H9 (cell line): ENCODE measurements at regions not wholly inside any gene's neighbourhood (a gene's known extent, or its start where the extent isn't known, plus 50 kb on each side); places are given as distances from the start of the nearest gene placed in this dataset.

Experiments
- DNase-seq: peaks from one replicate; pipeline ENCODE4 v3.0.0-alpha.2; 2017
- H2AFZ ChIP-seq: one replicate; pipeline ENCODE4 v1.6.1; 2013; ENCODE audit warnings: mild to moderate bottlenecking, low read length, control low read depth, moderate library complexity
- H2AK5ac ChIP-seq: 2 replicates; pipeline ENCODE4 v1.6.1; 2013; ENCODE audit warnings: low read length, control low read depth, mixed read lengths; ENCODE audit not compliant: insufficient read length
- H2BK120ac ChIP-seq: one replicate; pipeline ENCODE4 v1.6.1; 2013; ENCODE audit warnings: low read depth, mild to moderate bottlenecking, low read length, control low read depth, inconsistent platforms; ENCODE audit not compliant: poor library complexity, severe bottlenecking
- H2BK12ac ChIP-seq: 2 replicates; pipeline ENCODE4 v1.6.1; 2013; ENCODE audit warnings: low read length, control low read depth, mixed read lengths, low read depth; ENCODE audit not compliant: insufficient read length
- H2BK15ac ChIP-seq: 2 replicates; pipeline ENCODE4 v1.6.1; 2013; ENCODE audit warnings: low read depth, low read length, control low read depth
- H2BK20ac ChIP-seq: one replicate; pipeline ENCODE4 v1.6.1; 2013; ENCODE audit warnings: low read depth, mild to moderate bottlenecking, low read length, control low read depth, inconsistent platforms; ENCODE audit not compliant: poor library complexity, severe bottlenecking
- H2BK5ac ChIP-seq: 2 replicates; pipeline ENCODE4 v1.6.1; 2013; ENCODE audit warnings: low read length, control low read depth, mixed read lengths; ENCODE audit not compliant: insufficient read length
- H3K14ac ChIP-seq: 2 replicates; pipeline ENCODE4 v1.6.1; 2013; ENCODE audit warnings: low read length, control low read depth; ENCODE audit not compliant: insufficient read depth
- H3K18ac ChIP-seq: 2 replicates; pipeline ENCODE4 v1.6.1; 2013; ENCODE audit warnings: low read depth, mild to moderate bottlenecking, mixed read lengths, low read length, control low read depth; ENCODE audit not compliant: insufficient read length
- H3K23ac ChIP-seq: 2 replicates; pipeline ENCODE4 v1.6.1; 2013; ENCODE audit warnings: low read length, control low read depth, mixed read lengths, low read depth; ENCODE audit not compliant: insufficient read length
- H3K23me2 ChIP-seq: 2 replicates; pipeline ENCODE4 v1.6.1; 2013; ENCODE audit warnings: low read depth, mild to moderate bottlenecking, mixed read lengths, low read length, control low read depth; ENCODE audit not compliant: insufficient read length, poor library complexity, severe bottlenecking
- H3K27ac ChIP-seq: 2 replicates; pipeline ENCODE4 v1.5.1; 2013; ENCODE audit warnings: low read length, control low read depth, mixed read lengths, low read depth; ENCODE audit not compliant: insufficient read length
- H3K27me3 ChIP-seq: 2 replicates; pipeline ENCODE4 v1.6.1; 2013; ENCODE audit warnings: low read length, control low read depth, inconsistent platforms; ENCODE audit not compliant: insufficient read depth
- H3K4ac ChIP-seq: 2 replicates; pipeline ENCODE4 v1.6.1; 2013; ENCODE audit warnings: low read depth, mild to moderate bottlenecking, control low read depth, inconsistent platforms, low read length, moderate library complexity
- H3K4me1 ChIP-seq: 2 replicates; pipeline ENCODE4 v1.6.1; 2013; ENCODE audit warnings: low read length, control low read depth, inconsistent platforms; ENCODE audit not compliant: insufficient read depth
- H3K4me2 ChIP-seq: 2 replicates; pipeline ENCODE4 v1.6.1; 2013; ENCODE audit warnings: low read length, control low read depth, mixed read lengths; ENCODE audit not compliant: insufficient read length, insufficient read depth
- H3K56ac ChIP-seq: 2 replicates; pipeline ENCODE4 v1.6.1; 2013; ENCODE audit warnings: low read depth, mild to moderate bottlenecking, mixed read lengths, low read length, control low read depth; ENCODE audit not compliant: insufficient read length
- H3K79me1 ChIP-seq: 2 replicates; pipeline ENCODE4 v1.6.1; 2013; ENCODE audit warnings: low read depth, mild to moderate bottlenecking, moderate library complexity, low read length, control low read depth, inconsistent platforms; ENCODE audit not compliant: insufficient read depth, poor library complexity, severe bottlenecking
- H3K79me2 ChIP-seq: 2 replicates; pipeline ENCODE4 v1.6.1; 2013; ENCODE audit warnings: low read length, control low read depth, inconsistent platforms; ENCODE audit not compliant: insufficient read depth
- H3K9ac ChIP-seq: 2 replicates; pipeline ENCODE4 v1.6.1; 2013; ENCODE audit warnings: low read length, control low read depth, mixed read lengths; ENCODE audit not compliant: insufficient read length; ENCODE audit errors: extremely low read depth
- H3K9me3 ChIP-seq: one replicate; pipeline ENCODE4 v1.6.1; 2013; ENCODE audit warnings: low read depth, low read length, inconsistent platforms; ENCODE audit not compliant: control insufficient read depth
- H3T11ph ChIP-seq: one replicate; pipeline ENCODE4 v1.6.1; 2013; ENCODE audit warnings: mild to moderate bottlenecking, low read length, control low read depth, inconsistent platforms
- H4K20me1 ChIP-seq: one replicate; pipeline ENCODE4 v1.6.1; 2013; ENCODE audit not compliant: control insufficient read depth, insufficient read length, insufficient read depth
- H4K5ac ChIP-seq: 2 replicates; pipeline ENCODE4 v1.6.1; 2013; ENCODE audit warnings: low read depth, mild to moderate bottlenecking, mixed read lengths, low read length, control low read depth; ENCODE audit not compliant: insufficient read length
- H4K8ac ChIP-seq: replicated peaks from 2 replicates; pipeline ENCODE4 v1.6.1; 2013; ENCODE audit warnings: low read length, control low read depth, mixed read lengths, low read depth; ENCODE audit not compliant: insufficient read length
- H4K91ac ChIP-seq: 2 replicates; pipeline ENCODE4 v1.6.1; 2013; ENCODE audit warnings: low read depth, mild to moderate bottlenecking, moderate library complexity, mixed read lengths, low read length, control low read depth; ENCODE audit not compliant: insufficient read length
- H3K27ac Mint-ChIP-seq, 3 experiments: 2 replicates in 2 of 3; 3 replicates in 1 of 3; pipeline ENCODE4 v1.8.0; 2020 to 2021; ENCODE audit warnings: mixed read lengths in 3 of 3, mild to moderate bottlenecking in 1 of 3, moderate library complexity in 1 of 3
- H3K27me3 Mint-ChIP-seq: 2 replicates; pipeline ENCODE4 v1.8.0; 2021; ENCODE audit warnings: low read depth, mild to moderate bottlenecking, moderate library complexity, mixed read lengths
- H3K36me3 Mint-ChIP-seq, 3 experiments: 2 replicates in 2 of 3; 3 replicates in 1 of 3; pipeline ENCODE4 v1.8.0; 2020 to 2021; ENCODE audit warnings: low read depth in 3 of 3, mixed read lengths in 3 of 3; ENCODE audit not compliant: insufficient read depth in 1 of 3
- H3K4me1 Mint-ChIP-seq, 2 experiments: 2 replicates each; pipeline ENCODE4 v1.8.0; 2020; ENCODE audit warnings: mixed read lengths in 2 of 2
- H3K4me3 Mint-ChIP-seq, 2 experiments: 2 replicates in 1 of 2; 3 replicates in 1 of 2; pipeline ENCODE4 v1.8.0; 2020 to 2021; ENCODE audit warnings: mild to moderate bottlenecking in 2 of 2, mixed read lengths in 2 of 2, moderate library complexity in 1 of 2
- H3K9me3 Mint-ChIP-seq, 2 experiments: 2 replicates in 1 of 2; 3 replicates in 1 of 2; pipeline ENCODE4 v1.8.0; 2020; ENCODE audit warnings: mild to moderate bottlenecking in 2 of 2, mixed read lengths in 2 of 2, moderate library complexity in 1 of 2
- CTCF ChIP-seq: fragments of 200-600 bp; sonication (generic); conservative IDR thresholded peaks from 3 replicates; pipeline ENCODE4 v1.8.0; 2021; ENCODE audit warnings: antibody characterized with exemption, mild to moderate bottlenecking
- WGBS: extraction: QIAGEN DNeasy Blood & Tissue Kit; methylation state at CpG from one replicate; pipeline ENCODE4 v1.1.7; 2013; ENCODE audit warnings: missing lambda C conversion rate, low lambda C conversion rate, mixed read lengths; ENCODE audit not compliant: insufficient read length; ENCODE audit errors: extremely low coverage; 5-methylcytosine and 5-hydroxymethylcytosine counted together

- Histone ChIP-seq H3K14ac (no peak overlapping the region), H3K56ac (no peak overlapping the region), H3K4me2 (no peak overlapping the region), H3K79me2 (no peaks in the 10 kb centered on the region), H2AFZ (no peak overlapping the region), H2BK12ac (no peak overlapping the region), H3K23me2 (no peaks in the 10 kb centered on the region), H3K79me1 (no peaks in the 10 kb centered on the region), H3K23ac (no peak overlapping the region), H3K9me3 (no peaks in the 10 kb centered on the region), H2BK15ac (no peak overlapping the region), H3K27ac (no peak overlapping the region), H3K27me3 (no peaks in the 10 kb centered on the region), H2BK5ac (no peak overlapping the region), H4K91ac (no peak overlapping the region), H2BK20ac (no peak overlapping the region), H4K20me1 (no peaks in the 10 kb centered on the region), H3K4me1 (no peaks in the 10 kb centered on the region), H4K8ac (no peak overlapping the region), H3K9ac (no peak overlapping the region), H2BK120ac (no peak overlapping the region), H4K5ac (no peak overlapping the region), H3T11ph (no peak overlapping the region), H2AK5ac (no peak overlapping the region), H3K18ac (no peak overlapping the region), H3K4ac (no peak overlapping the region)
- no CpG with 5 or more reads among the region's 8 CpGs for WGBS
- Mint-ChIP-seq H3K27me3 (no peaks in the 10 kb centered on the region; the same call in 1 of the 2 replicates), H3K36me3 (no peaks in the 10 kb centered on the region), H3K27ac (no peak overlapping the region; a peak in 1 of 7 replicates), H3K9me3 (no peaks in the 10 kb centered on the region), H3K4me1 (peaks cover 0 to 5% of the 10 kb centered on the region in 2 experiments; a peak in 2 of 4 replicates), H3K4me3 (no peak overlapping the region)
- no peak for DNase-seq
- TF ChIP-seq CTCF: no peak
Observed at GRCh38 chr2:5215989-5216607, 476.1 kb upstream of the SOX11 start.
